Colonic mucosa (tissue), 4 donors: ENCODE measurements at regions not wholly inside any gene's neighbourhood (a gene's known extent, or its start where the extent isn't known, plus 50 kb on each side); places are given as distances from the start of the nearest gene placed in this dataset.

Experiments used
- DNase-seq: peaks from one replicate; pipeline ENCODE4 v3.0.0-alpha.2; 2020
- H3K27ac ChIP-seq: fragments of 200-600 bp; one replicate; pipeline ENCODE4 v1.8.0; 2021
- H3K27me3 ChIP-seq: fragments of 200-600 bp; one replicate; pipeline ENCODE4 v1.8.0; 2021
- H3K36me3 ChIP-seq: fragments of 200-600 bp; one replicate; pipeline ENCODE4 v1.8.0; 2021
- H3K4me1 ChIP-seq: fragments of 200-600 bp; one replicate; pipeline ENCODE4 v1.8.0; 2021; ENCODE audit warnings: mild to moderate bottlenecking
- H3K4me3 ChIP-seq: fragments of 200-600 bp; one replicate; pipeline ENCODE4 v1.8.0; 2021
- H3K9ac ChIP-seq, 2 donors: one replicate each; pipeline ENCODE4 v1.7.0; 2013; ENCODE audit warnings: control low read depth in 2 of 2, low read depth in 2 of 2, low read length in 2 of 2
- H3K9me3 ChIP-seq: fragments of 200-600 bp; one replicate; pipeline ENCODE4 v1.8.0; 2021
- intact Hi-C: fragments of 100-400 bp; cut with DNase I; formaldehyde crosslinking; loops from one replicate; pipeline ENCODE4 v1.14.1; 2022
- TF ChIP-seq, protein P1 (sequence below): fragments of 200-600 bp; IDR thresholded peaks from one replicate; pipeline ENCODE4 v1.8.0; 2022; ENCODE audit warnings: antibody characterized with exemption, mild to moderate bottlenecking
- donor health status: healthy.
- donor health status: DM: no; HTN: no; CAD: no.
- donor health status: DM: no; HTN: no; CAD: no.

DNA sequence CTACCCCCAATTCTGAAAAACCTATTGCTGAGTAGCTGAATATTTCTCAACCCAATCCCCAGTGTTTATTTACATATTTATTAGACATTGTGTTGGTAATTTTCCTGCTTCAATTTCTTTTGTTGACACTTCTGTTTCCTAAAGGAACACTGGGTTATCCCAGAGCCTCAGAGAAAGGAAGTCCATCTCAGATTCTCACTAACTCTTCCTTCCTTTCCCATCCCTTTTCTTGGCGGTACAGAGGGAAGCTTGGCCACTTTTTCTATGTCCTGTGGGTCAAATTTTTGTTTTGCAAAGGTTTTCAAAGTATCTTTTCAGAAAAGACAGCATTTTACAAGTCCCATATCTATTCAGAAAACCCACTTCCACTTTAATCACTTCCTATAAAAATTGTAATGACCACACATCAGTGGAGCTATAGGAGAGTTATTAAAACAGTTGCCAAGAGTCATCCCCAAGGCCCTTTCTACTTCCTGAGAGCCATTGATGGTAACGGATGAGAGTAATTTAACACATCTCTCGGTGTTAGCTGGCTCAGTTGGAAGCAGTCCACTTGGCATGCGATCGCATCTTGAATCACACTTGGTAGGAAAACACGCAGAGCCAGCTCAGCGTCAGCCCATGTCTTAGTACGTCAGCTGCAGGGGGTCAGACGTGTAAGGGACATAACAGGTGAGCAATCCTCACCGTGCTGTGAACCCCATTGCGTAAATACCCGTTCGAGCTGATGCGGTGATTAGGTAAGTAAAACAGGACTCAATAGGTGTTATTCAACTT, 231.1 kb upstream of the ADARB2 start:
- Histone ChIP-seq H3K4me1 (no peaks in the 10 kb centered on the region), H3K9me3 (no peaks in the 10 kb centered on the region), H3K27ac (no peak overlapping the region), H3K4me3 (no peak overlapping the region), H3K9ac (no peak overlapping the region), H3K27me3 (no peaks in the 10 kb centered on the region), H3K36me3 (no peaks in the 10 kb centered on the region)
- no peak for DNase-seq
- TF ChIP-seq, protein P1, sequence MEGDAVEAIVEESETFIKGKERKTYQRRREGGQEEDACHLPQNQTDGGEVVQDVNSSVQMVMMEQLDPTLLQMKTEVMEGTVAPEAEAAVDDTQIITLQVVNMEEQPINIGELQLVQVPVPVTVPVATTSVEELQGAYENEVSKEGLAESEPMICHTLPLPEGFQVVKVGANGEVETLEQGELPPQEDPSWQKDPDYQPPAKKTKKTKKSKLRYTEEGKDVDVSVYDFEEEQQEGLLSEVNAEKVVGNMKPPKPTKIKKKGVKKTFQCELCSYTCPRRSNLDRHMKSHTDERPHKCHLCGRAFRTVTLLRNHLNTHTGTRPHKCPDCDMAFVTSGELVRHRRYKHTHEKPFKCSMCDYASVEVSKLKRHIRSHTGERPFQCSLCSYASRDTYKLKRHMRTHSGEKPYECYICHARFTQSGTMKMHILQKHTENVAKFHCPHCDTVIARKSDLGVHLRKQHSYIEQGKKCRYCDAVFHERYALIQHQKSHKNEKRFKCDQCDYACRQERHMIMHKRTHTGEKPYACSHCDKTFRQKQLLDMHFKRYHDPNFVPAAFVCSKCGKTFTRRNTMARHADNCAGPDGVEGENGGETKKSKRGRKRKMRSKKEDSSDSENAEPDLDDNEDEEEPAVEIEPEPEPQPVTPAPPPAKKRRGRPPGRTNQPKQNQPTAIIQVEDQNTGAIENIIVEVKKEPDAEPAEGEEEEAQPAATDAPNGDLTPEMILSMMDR: no peak
- intact Hi-C loops: no loop called here

DNA sequence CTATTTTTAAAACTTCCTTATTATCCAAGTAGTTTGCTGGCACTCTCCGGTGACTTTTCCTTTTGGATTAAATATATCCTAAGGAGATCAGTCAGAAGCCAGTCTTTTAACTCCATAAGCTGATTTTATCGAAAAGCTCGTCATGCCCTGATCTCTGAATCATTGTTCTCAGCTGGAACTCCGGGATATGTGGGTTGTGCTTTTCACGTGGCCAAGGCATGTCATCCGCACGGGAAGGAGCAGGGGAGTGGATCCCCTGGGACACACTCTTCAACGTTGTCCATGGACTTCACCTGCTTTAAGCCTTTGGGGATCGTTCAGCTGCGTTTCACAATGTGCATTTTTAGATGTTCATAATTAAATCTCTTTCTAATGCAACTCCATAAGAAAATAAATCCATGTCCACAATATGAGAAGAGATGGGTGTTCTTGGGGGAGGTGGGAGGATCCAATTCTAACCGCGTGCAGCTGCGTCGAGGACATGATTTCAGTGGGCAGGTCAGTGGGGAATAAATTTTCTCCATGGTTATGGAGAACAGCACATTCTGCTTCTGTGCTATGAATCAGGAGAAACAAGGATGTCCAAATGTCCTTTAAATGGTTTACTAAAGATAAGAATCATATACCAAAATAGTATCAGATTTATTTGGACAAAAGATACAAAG, 229.5 kb upstream of the ADARB2 start:
- Histone ChIP-seq H3K9me3 (no peaks in the 10 kb centered on the region), H3K27ac (no peak overlapping the region), H3K4me1 (no peaks in the 10 kb centered on the region), H3K27me3 (no peaks in the 10 kb centered on the region), H3K9ac (no peak overlapping the region), H3K4me3 (no peak overlapping the region), H3K36me3 (no peaks in the 10 kb centered on the region)
- DNase-seq: no peak
- intact Hi-C loops: no loop called here
- TF ChIP-seq, protein P1: no peak

DNA sequence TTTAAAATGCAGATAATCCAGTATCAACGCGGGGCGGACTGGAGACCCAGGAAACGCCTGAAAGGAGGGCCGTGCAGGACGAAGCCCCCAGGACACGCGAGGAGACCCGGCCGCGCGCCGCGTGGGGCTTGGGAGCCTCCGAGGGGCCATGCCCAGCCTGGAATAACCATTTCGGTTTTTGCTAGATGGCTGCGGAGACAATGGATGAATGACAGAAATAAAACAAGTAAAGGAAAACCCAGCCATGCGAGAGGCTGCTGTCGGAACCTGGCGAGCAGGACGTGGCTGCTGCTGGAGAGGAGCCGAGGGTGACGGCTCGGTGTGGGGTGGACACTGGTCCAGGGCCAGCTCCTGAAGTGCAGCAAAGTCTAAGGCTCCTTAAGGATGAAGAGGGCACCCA, 227.2 kb upstream of the ADARB2 start:
- TF ChIP-seq, protein P1: no peak
- Histone ChIP-seq H3K9ac (no peak overlapping the region), H3K27me3 (no peaks in the 10 kb centered on the region), H3K27ac (no peak overlapping the region), H3K9me3 (peaks cover 7% of the 10 kb centered on the region), H3K36me3 (no peaks in the 10 kb centered on the region), H3K4me3 (no peak overlapping the region), H3K4me1 (no peaks in the 10 kb centered on the region)
- DNase-seq: no peak
- intact Hi-C loops: no loop called here

DNA sequence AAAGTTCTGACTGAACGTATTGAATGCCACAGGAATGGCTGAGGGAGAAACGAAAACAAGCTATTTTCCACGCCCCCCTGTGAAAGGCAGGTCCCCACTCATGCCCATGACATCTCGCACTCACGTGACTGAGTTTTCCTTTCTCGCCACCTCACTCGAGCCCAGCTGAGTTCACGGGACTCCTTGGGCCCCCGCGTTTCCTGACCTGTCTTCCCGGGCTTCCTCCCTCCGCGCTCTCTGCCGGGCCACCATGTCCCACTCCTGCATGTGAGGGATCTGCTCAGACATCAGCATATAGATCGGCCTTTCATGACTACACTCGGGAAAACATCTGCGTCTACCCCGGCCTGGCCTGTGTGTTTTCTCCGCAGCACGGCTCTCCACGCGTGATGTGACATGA, 226.0 kb upstream of the ADARB2 start:
- no peak overlapping the region for H3K9ac ChIP-seq
- no peaks in the 10 kb centered on the region for H3K36me3 ChIP-seq
- no peak for DNase-seq
- TF ChIP-seq, protein P1: no peak
- H3K9me3 ChIP-seq: peaks cover 7% of the 10 kb centered on the region
- intact Hi-C loops: no loop called here
- H3K4me1 ChIP-seq: no peaks in the 10 kb centered on the region
- H3K27me3 ChIP-seq: no peaks in the 10 kb centered on the region
- H3K27ac ChIP-seq: no peak overlapping the region
- no peak overlapping the region for H3K4me3 ChIP-seq

DNA sequence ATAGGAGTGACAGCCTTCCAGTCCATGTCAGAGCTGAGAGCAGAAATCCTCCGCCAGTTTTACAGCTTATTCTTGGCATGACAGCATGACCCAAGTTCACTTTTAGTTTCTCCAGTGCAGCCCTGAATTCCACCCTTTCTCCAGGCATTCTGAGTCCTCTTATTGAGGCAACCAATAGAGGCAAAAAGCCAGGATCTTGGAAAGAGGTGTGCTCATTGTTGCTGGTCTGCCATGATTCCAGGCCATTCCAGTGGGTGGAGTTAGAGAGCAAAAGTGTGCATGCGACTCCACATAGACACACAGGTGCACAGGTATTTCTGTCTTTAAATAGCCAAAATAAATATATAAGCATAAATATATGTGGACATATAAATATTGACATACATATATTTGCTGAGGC, 224.7 kb upstream of the ADARB2 start:
- H3K9me3 ChIP-seq: peaks cover 7% of the 10 kb centered on the region
- no peak overlapping the region for H3K9ac ChIP-seq
- intact Hi-C loops: no loop called here
- TF ChIP-seq, protein P1: no peak
- no peak overlapping the region for H3K4me3 ChIP-seq
- no peaks in the 10 kb centered on the region for H3K4me1 ChIP-seq
- H3K36me3 ChIP-seq: no peaks in the 10 kb centered on the region
- H3K27me3 ChIP-seq: no peaks in the 10 kb centered on the region
- no peak for DNase-seq
- no peak overlapping the region for H3K27ac ChIP-seq
